Ishikawa (cell line): ENCODE measurements at regions not wholly inside any gene's neighbourhood (a gene's known extent, or its start where the extent isn't known, plus 50 kb on each side); places are given as distances from the start of the nearest gene placed in this dataset.

ENCODE experiments used
- EP300 ChIP-seq: IDR thresholded peaks from 2 replicates; pipeline ENCODE4 v1.6.1; 2012; ENCODE audit warnings: borderline replicate concordance
- RAD21 ChIP-seq: IDR thresholded peaks from 2 replicates; pipeline ENCODE4 v1.6.1; 2012; ENCODE audit warnings: low read depth
- TEAD4 ChIP-seq: IDR thresholded peaks from 2 replicates; pipeline ENCODE4 v1.6.1; 2012
- USF1 ChIP-seq: IDR thresholded peaks from 2 replicates; pipeline ENCODE4 v1.6.1; 2012
- ZBTB7A ChIP-seq: IDR thresholded peaks from 2 replicates; pipeline ENCODE4 v1.6.1; 2012; ENCODE audit warnings: low read depth
- TF ChIP-seq, protein P1 (sequence below): IDR thresholded peaks from 2 replicates; pipeline ENCODE4 v1.6.1; 2012

DNA sequence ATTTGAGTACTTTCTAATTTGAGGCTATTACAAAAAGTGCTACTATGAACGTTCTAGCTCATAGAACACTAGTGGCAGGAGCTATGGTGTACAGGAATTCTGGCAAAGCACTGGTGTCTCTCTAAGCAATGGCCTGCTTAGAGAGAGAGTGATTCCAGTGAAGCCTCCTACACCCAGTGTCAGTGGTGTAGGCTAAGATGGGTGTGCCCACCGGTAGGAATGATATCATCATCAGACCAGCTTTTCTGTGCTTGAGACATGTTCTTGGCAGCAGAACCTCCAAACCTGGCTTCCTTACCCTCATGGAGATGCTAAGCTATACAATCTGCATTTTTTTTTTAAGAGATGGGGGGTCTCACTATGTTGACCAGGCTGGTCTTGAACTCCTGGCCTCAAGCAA lies 370.3 kb downstream of the SOX9 start:
- no peak for TF ChIP-seq TEAD4
- TF ChIP-seq ZBTB7A = no peak
- TF ChIP-seq EP300 = no peak
- no peak for TF ChIP-seq RAD21
- TF ChIP-seq, protein P1, sequence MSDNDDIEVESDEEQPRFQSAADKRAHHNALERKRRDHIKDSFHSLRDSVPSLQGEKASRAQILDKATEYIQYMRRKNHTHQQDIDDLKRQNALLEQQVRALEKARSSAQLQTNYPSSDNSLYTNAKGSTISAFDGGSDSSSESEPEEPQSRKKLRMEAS = no peak
- TF ChIP-seq USF1 = no peak
